Retinal pigment epithelial cell (primary cell): ENCODE measurements at regions not wholly inside any gene's neighbourhood (a gene's known extent, or its start where the extent isn't known, plus 50 kb on each side); places are given as distances from the start of the nearest gene placed in this dataset.
"Not testable (repeated sequence)": the region's sequence is repeated elsewhere in the genome, so short reads cannot be mapped to it uniquely, and the experiment has no call there.

Source experiments
- DNase-seq: peaks from one replicate; pipeline ENCODE4 v3.0.0-alpha.2; 2010; ENCODE audit warnings: low read depth
- H3K4me3 ChIP-seq: 2 replicates; pipeline ENCODE4 v1.5.1; 2011; ENCODE audit warnings: mild to moderate bottlenecking, low read length, control low read depth, moderate library complexity
- TF ChIP-seq, protein P1 (sequence below): conservative IDR thresholded peaks from 2 replicates; pipeline ENCODE4 v1.5.1; 2011; ENCODE audit warnings: low read depth, low read length, control low read depth, inconsistent platforms

DNA sequence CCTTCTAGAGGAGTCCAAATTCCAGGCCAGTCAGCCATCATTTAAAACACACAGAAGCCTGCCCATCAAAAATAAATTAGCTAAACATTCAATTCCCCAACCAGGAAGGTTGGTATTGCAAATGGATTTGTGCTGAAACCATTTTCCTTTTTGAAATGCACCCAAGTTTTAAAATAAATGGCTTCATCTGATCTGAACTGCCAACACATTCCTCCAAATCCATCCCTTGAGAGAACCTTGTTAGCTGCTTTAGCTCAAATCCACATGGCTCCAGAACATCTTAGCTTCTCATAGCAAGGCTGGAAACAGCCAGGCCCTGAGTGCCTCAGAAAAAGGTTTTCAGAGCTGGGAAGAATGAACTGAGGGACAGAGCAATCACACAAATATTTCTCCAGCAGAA lies 306.3 kb downstream of the FZD1 start:
- DNase-seq: no peak
- TF ChIP-seq, protein P1, sequence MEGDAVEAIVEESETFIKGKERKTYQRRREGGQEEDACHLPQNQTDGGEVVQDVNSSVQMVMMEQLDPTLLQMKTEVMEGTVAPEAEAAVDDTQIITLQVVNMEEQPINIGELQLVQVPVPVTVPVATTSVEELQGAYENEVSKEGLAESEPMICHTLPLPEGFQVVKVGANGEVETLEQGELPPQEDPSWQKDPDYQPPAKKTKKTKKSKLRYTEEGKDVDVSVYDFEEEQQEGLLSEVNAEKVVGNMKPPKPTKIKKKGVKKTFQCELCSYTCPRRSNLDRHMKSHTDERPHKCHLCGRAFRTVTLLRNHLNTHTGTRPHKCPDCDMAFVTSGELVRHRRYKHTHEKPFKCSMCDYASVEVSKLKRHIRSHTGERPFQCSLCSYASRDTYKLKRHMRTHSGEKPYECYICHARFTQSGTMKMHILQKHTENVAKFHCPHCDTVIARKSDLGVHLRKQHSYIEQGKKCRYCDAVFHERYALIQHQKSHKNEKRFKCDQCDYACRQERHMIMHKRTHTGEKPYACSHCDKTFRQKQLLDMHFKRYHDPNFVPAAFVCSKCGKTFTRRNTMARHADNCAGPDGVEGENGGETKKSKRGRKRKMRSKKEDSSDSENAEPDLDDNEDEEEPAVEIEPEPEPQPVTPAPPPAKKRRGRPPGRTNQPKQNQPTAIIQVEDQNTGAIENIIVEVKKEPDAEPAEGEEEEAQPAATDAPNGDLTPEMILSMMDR: no peak
- H3K4me3 ChIP-seq: no peak overlapping the region

DNA sequence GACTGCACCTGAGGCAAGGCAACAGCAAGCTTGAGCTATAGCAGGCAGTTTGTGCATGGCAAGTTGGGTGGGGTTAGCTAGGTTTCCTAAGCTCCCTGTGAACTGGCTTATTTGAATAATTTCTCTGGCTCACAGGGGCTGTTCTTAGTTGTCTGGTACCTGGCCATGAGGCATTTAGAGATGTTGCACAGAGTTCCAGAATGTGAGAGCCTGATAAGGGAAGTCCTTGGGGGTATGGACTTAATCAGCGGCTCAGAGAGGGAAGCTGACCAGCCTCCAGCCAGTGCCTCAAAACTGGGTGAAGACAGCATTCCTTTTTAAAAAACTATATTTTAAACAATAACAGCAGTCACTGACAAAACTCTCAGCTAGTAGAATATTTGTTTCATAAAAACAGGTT lies 307.4 kb downstream of the FZD1 start:
- DNase-seq: no peak
- TF ChIP-seq, protein P1: no peak
- H3K4me3 ChIP-seq: no peak overlapping the region

DNA sequence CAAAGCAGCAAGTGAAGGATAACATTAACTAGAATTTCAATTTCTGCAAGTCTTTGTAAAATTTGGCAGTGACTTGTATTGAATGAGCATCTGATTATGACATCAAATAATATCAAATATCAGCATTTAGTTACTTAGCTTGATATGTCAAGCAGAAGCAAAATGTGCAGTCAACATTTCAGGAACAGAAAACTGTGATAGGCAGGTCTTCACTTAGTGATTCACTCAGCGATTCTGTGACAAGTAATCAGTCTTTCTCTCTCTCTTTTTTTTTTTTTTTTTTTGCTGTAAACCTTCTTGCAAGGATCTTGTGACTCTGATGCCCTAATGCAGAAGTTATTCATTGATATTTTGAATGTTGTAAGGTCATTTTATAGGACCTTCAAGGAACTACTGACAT lies 307.1 kb downstream of the MTERF1 start:
- no peak overlapping the region for H3K4me3 ChIP-seq
- TF ChIP-seq, protein P1: no peak
- no peak for DNase-seq

DNA sequence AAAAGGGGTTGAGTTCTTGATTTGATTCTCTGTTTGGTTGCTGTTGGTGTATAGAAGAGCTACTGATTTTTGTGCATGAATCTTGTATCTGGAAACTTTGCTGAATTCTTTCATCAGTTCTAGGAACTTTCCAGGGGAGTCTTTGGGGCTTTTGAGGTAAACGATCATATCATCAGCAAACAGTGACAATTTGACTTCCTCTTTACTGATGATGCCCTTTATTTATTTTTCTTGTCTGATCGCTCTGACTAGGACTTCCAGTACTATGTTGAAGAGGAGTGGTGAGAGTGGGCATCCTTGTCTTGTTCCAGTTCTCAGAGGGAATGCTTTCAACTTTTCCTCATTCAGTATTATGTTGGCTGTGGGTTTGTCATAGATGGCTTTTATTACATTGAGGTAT lies 304.0 kb downstream of the MTERF1 start:
- H3K4me3 ChIP-seq, DNase-seq: not testable (repeated sequence)

DNA sequence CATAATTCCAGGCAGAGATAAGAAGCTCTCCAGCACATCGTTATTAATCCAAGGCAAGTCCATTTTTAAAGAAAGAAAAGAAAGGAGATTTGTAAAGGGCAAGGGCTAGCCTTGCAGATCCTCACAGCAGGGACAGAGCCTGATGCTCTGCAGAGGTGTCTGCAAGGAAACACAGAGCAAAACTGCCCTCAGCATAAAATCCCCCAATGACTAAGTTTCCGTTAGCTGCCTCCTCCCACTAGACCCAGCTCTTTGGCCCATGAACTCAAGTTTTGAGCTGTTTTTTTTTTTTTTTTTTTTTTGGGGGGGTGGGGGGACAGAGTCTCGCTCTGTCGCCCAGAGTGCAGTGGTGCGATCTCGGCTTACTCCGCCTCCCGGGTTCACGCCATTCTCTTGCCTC lies 300.7 kb downstream of the MTERF1 start:
- TF ChIP-seq, protein P1: no peak
- no peak for DNase-seq

DNA sequence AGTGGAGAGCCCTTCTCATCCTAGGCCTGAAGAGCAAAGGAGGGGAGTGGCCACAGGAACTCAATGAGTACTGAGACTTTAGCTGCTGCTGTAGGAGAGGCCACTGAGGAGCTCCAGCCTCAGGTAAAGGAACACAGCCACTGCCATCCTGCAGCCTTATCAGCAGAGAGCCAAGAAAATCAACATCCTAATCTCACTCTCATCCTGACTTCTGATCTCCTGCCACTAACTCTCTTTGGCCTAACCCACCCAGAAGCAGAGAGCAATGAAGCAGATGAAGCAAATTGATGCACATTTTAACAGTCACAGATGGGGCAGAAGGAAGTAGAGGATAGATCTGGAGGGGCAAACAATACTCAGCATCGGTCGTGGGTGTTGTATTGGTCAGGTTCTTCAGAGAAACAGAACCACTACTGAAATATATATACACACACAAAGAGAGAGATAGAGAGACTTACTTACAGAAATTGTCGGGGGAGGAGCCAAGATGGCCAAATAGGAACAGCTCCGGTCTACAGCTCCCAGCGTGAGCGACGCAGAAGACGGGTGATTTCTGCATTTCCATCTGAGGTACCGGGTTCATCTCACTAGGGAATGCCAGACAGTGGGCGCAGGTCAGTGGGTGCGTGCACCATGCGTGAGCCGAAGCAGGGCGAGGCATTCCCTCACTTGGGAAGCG lies 297.6 kb downstream of the MTERF1 start:
- TF ChIP-seq, protein P1: no peak
- DNase-seq: no peak
- H3K4me3 ChIP-seq: no peak overlapping the region

More for the DNA sequence above, 300.7 kb downstream of the MTERF1 start:
- no peak overlapping the region for H3K4me3 ChIP-seq

DNA sequence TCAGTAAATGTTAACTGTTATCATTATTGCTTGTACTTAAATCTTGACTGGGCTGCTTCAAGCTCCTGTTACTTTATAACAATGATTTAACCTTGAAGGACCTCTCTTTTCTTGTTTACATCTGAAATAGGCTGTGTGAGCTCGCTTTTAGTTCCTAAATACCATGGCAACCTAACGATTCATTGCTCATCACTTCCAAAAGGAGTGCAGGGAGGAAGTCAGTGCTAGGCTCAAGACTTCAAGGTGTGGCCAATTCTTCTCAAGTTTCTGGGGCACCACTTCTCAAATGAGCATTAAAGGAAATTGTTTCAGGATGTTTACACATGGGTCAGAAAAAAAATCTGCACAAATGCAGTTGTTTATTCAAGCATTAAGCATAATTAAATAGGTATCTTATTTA lies 284.2 kb downstream of the MTERF1 start:
- DNase-seq: peak; percentile 18
- no peak overlapping the region for H3K4me3 ChIP-seq
- TF ChIP-seq, protein P1: no peak
